Naive thymus-derived CD4-positive, alpha-beta T cell (primary cell): ENCODE measurements at regions not wholly inside any gene's neighbourhood (a gene's known extent, or its start where the extent isn't known, plus 50 kb on each side); places are given as distances from the start of the nearest gene placed in this dataset.

Experiments
- ATAC-seq: fragments of 150-1000 bp; cut with Tn5 transposase; 2 replicates; pipeline ENCODE4 v1.10.0; 2021; ENCODE audit warnings: mild to moderate bottlenecking, moderate library complexity
- CTCF ChIA-PET: fragments of 350-600 bp; sonication (Branson Sonifier 250); formaldehyde crosslinking; loops from one replicate; lab custom pipeline; 2021; ENCODE audit warnings: antibody characterized with exemption; lab: Charles Lee
- POLR2A ChIA-PET: fragments of 350-600 bp; sonication (Branson Sonifier 250); formaldehyde crosslinking; loops from one replicate; lab custom pipeline; 2021; ENCODE audit warnings: antibody characterized with exemption, inconsistent platforms; lab: Charles Lee
- DNase-seq, 9 donors: peaks; one replicate each; pipeline versions ENCODE4 v3.0.0 to v3.0.0-alpha.2; 2020 to 2022; ENCODE audit warnings: mixed read lengths in 1 of 9
- H3K27ac ChIP-seq: one replicate; pipeline ENCODE4 v1.7.0; 2013; ENCODE audit warnings: mild to moderate bottlenecking, low read depth, low read length, moderate library complexity
- H3K27me3 ChIP-seq, 2 donors: one replicate each; pipeline ENCODE4 v1.7.0; 2013; ENCODE audit warnings: low read length in 2 of 2, mild to moderate bottlenecking in 2 of 2, moderate library complexity in 2 of 2; ENCODE audit not compliant: control insufficient read depth in 2 of 2, insufficient read depth in 2 of 2
- H3K36me3 ChIP-seq, 3 experiments: 1 replicate in 2 of 3; 2 replicates in 1 of 3; pipeline ENCODE4 v1.7.0; 2013; ENCODE audit warnings: low read length in 3 of 3, mild to moderate bottlenecking in 3 of 3, moderate library complexity in 1 of 3; ENCODE audit not compliant: insufficient read depth in 3 of 3, control insufficient read depth in 2 of 3
- H3K4me1 ChIP-seq, 2 donors: one replicate each; pipeline ENCODE4 v1.7.0; 2013; ENCODE audit warnings: low read length in 2 of 2, mild to moderate bottlenecking in 2 of 2, moderate library complexity in 1 of 2; ENCODE audit not compliant: control insufficient read depth in 2 of 2, insufficient read depth in 2 of 2
- H3K4me3 ChIP-seq: 2 replicates; pipeline ENCODE4 v1.7.0; 2013; ENCODE audit warnings: mild to moderate bottlenecking, low read length
- H3K9me3 ChIP-seq, 3 experiments: 1 replicate in 2 of 3; 2 replicates in 1 of 3; pipeline ENCODE4 v1.7.0; 2013; ENCODE audit warnings: low read length in 3 of 3; ENCODE audit not compliant: control insufficient read depth in 2 of 3
- H3K27ac Mint-ChIP-seq, 9 donors: one replicate each; pipeline ENCODE4 v1.8.0; 2020 to 2022; ENCODE audit warnings: mixed read lengths in 9 of 9, mild to moderate bottlenecking in 8 of 9, moderate library complexity in 5 of 9, inconsistent platforms in 2 of 9
- H3K27me3 Mint-ChIP-seq, 5 donors: one replicate each; pipeline ENCODE4 v1.8.0; 2021 to 2022; ENCODE audit warnings: mixed read lengths in 5 of 5, mild to moderate bottlenecking in 1 of 5
- H3K36me3 Mint-ChIP-seq, 5 donors: one replicate each; pipeline ENCODE4 v1.8.0; 2020 to 2022; ENCODE audit warnings: mixed read lengths in 5 of 5, mild to moderate bottlenecking in 3 of 5, inconsistent platforms in 1 of 5
- H3K4me1 Mint-ChIP-seq, 7 donors: one replicate each; pipeline ENCODE4 v1.8.0; 2020 to 2022; ENCODE audit warnings: mixed read lengths in 7 of 7, mild to moderate bottlenecking in 3 of 7, inconsistent platforms in 1 of 7
- H3K4me3 Mint-ChIP-seq, 10 donors: one replicate each; pipeline ENCODE4 v1.8.0; 2020 to 2022; ENCODE audit warnings: mild to moderate bottlenecking in 10 of 10, mixed read lengths in 10 of 10, moderate library complexity in 6 of 10, inconsistent platforms in 2 of 10
- H3K9me3 Mint-ChIP-seq, 11 donors: one replicate each; pipeline ENCODE4 v1.8.0; 2020 to 2022; ENCODE audit warnings: mixed read lengths in 11 of 11, mild to moderate bottlenecking in 4 of 11, inconsistent platforms in 1 of 11, moderate library complexity in 1 of 11
- intact Hi-C, 2 donors: fragments of 100-400 bp; cut with micrococcal nuclease; formaldehyde crosslinking; loops; one replicate each; pipeline ENCODE4 v1.15.1; 2023

- ATAC-seq (no peak), DNase-seq (no peak)
- Histone ChIP-seq H3K36me3 (no peaks in the 10 kb centered on the region), H3K4me3 (no peak overlapping the region), H3K9me3 (peaks cover 0 to 3% (median 0%) of the 10 kb centered on the region in 3 experiments), H3K27ac (no peak overlapping the region), H3K4me1 (no peaks in the 10 kb centered on the region), H3K27me3 (no peaks in the 10 kb centered on the region)
- CTCF ChIA-PET: no interaction called here
- POLR2A ChIA-PET: no interaction called here
- peaks cover 0 to 5% (median 3%) of the 10 kb centered on the region in 5 donors for H3K36me3 Mint-ChIP-seq
- H3K27me3 Mint-ChIP-seq: peaks cover 0 to 8% (median 2%) of the 10 kb centered on the region in 5 donors
- intact Hi-C loops: no loop called here
- H3K9me3 Mint-ChIP-seq: peaks cover 0 to 18% (median 3%) of the 10 kb centered on the region in 11 donors
- no peaks in the 10 kb centered on the region for H3K4me1 Mint-ChIP-seq
- H3K4me3 Mint-ChIP-seq: no peak overlapping the region
- H3K27ac Mint-ChIP-seq: no peak overlapping the region
Observed at GRCh38 chr11:110787680-110788079, 75.4 kb upstream of the ARHGAP20 start.

- H3K36me3 ChIP-seq: no peaks in the 10 kb centered on the region
- intact Hi-C loops: no loop called here
- no peak for ATAC-seq
- H3K27ac ChIP-seq: no peak overlapping the region
- no peak for DNase-seq
- Mint-ChIP-seq H3K9me3 (peaks cover 0 to 18% (median 3%) of the 10 kb centered on the region in 11 donors), H3K36me3 (peaks cover 0 to 5% (median 3%) of the 10 kb centered on the region in 5 donors), H3K27me3 (peaks cover 0 to 8% (median 0%) of the 10 kb centered on the region in 5 donors), H3K4me3 (no peak overlapping the region), H3K27ac (no peak overlapping the region), H3K4me1 (no peaks in the 10 kb centered on the region)
- H3K27me3 ChIP-seq: no peaks in the 10 kb centered on the region
- H3K9me3 ChIP-seq: peaks cover 0 to 3% (median 0%) of the 10 kb centered on the region in 3 experiments
- no peak overlapping the region for H3K4me3 ChIP-seq
- ChIA-PET CTCF (no interaction called here), POLR2A (no interaction called here)
- no peaks in the 10 kb centered on the region for H3K4me1 ChIP-seq
Observed at GRCh38 chr11:110786226-110786902, 74.1 kb upstream of the ARHGAP20 start.

GRCh38 chr11:110785398-110785797 lies 73.2 kb upstream of the ARHGAP20 start:
- H3K4me3 ChIP-seq: no peak overlapping the region
- Mint-ChIP-seq H3K9me3 (peaks cover 0 to 18% (median 3%) of the 10 kb centered on the region in 11 donors), H3K27ac (no peak overlapping the region), H3K4me3 (no peak overlapping the region), H3K27me3 (peaks cover 0 to 8% (median 0%) of the 10 kb centered on the region in 5 donors), H3K36me3 (peaks cover 0 to 5% (median 3%) of the 10 kb centered on the region in 5 donors), H3K4me1 (no peaks in the 10 kb centered on the region)
- ATAC-seq (no peak), DNase-seq (no peak)
- H3K27ac ChIP-seq: no peak overlapping the region
- no peaks in the 10 kb centered on the region for H3K27me3 ChIP-seq
- ChIA-PET POLR2A (no interaction called here), CTCF (no interaction called here)
- H3K4me1 ChIP-seq: no peaks in the 10 kb centered on the region
- no peaks in the 10 kb centered on the region for H3K36me3 ChIP-seq
- H3K9me3 ChIP-seq: peaks cover 0 to 3% (median 0%) of the 10 kb centered on the region in 3 experiments
- intact Hi-C loops: no loop called here

GRCh38 chr11:110782616-110783015 lies 70.4 kb upstream of the ARHGAP20 start:
- Mint-ChIP-seq H3K27me3 (peaks cover 0 to 8% (median 0%) of the 10 kb centered on the region in 5 donors), H3K9me3 (peaks cover 0 to 18% (median 8%) of the 10 kb centered on the region in 11 donors), H3K27ac (no peak overlapping the region), H3K36me3 (peaks cover 0 to 5% (median 3%) of the 10 kb centered on the region in 5 donors), H3K4me1 (peaks cover 0 to 2% (median 0%) of the 10 kb centered on the region in 7 donors), H3K4me3 (no peak overlapping the region)
- intact Hi-C loops: no loop called here
- ChIA-PET POLR2A (interaction anchor here (0.6 kb wide), 1 partner anchor 1069 kb away, joined by 3 read pairs; no protein-coding TSS in a partner anchor), CTCF (no interaction called here)
- no peaks in the 10 kb centered on the region for H3K4me1 ChIP-seq
- no peaks in the 10 kb centered on the region for H3K27me3 ChIP-seq
- ATAC-seq: no peak
- no peak overlapping the region for H3K27ac ChIP-seq
- no peak for DNase-seq
- no peak overlapping the region for H3K4me3 ChIP-seq
- peaks cover 0 to 3% (median 0%) of the 10 kb centered on the region in 3 experiments for H3K9me3 ChIP-seq
- no peaks in the 10 kb centered on the region for H3K36me3 ChIP-seq

GRCh38 chr11:110779108-110779507 lies 66.9 kb upstream of the ARHGAP20 start:
- H3K27me3 ChIP-seq: no peaks in the 10 kb centered on the region
- POLR2A ChIA-PET: no interaction called here
- no peak overlapping the region for H3K4me3 ChIP-seq
- no peak overlapping the region for H3K4me3 Mint-ChIP-seq
- H3K9me3 ChIP-seq: no peaks in the 10 kb centered on the region
- H3K36me3 Mint-ChIP-seq: no peaks in the 10 kb centered on the region
- peaks cover 0 to 6% (median 0%) of the 10 kb centered on the region in 5 donors for H3K27me3 Mint-ChIP-seq
- ATAC-seq: no peak
- H3K9me3 Mint-ChIP-seq: peaks cover 0 to 9% (median 0%) of the 10 kb centered on the region in 11 donors
- peaks cover 0 to 2% (median 0%) of the 10 kb centered on the region in 7 donors for H3K4me1 Mint-ChIP-seq
- intact Hi-C loops: no loop called here
- CTCF ChIA-PET: no interaction called here
- H3K27ac ChIP-seq: no peak overlapping the region
- no peak for DNase-seq
- H3K4me1 ChIP-seq: no peaks in the 10 kb centered on the region
- no peaks in the 10 kb centered on the region for H3K36me3 ChIP-seq
- no peak overlapping the region for H3K27ac Mint-ChIP-seq

GRCh38 chr11:110778343-110778742 lies 66.1 kb upstream of the ARHGAP20 start:
- Histone ChIP-seq H3K27ac (no peak overlapping the region), H3K9me3 (no peaks in the 10 kb centered on the region), H3K4me3 (no peak overlapping the region), H3K36me3 (no peaks in the 10 kb centered on the region), H3K4me1 (no peaks in the 10 kb centered on the region), H3K27me3 (no peaks in the 10 kb centered on the region)
- ATAC-seq (no peak), DNase-seq (no peak)
- Mint-ChIP-seq H3K4me3 (no peak overlapping the region), H3K4me1 (peaks cover 0 to 2% (median 0%) of the 10 kb centered on the region in 7 donors), H3K9me3 (peaks cover 0 to 9% (median 0%) of the 10 kb centered on the region in 11 donors), H3K36me3 (no peaks in the 10 kb centered on the region), H3K27me3 (peaks cover 0 to 6% (median 0%) of the 10 kb centered on the region in 5 donors), H3K27ac (no peak overlapping the region)
- ChIA-PET POLR2A (no interaction called here), CTCF (no interaction called here)
- intact Hi-C loops: no loop called here

- H3K9me3 Mint-ChIP-seq: peaks cover 0 to 9% (median 0%) of the 10 kb centered on the region in 11 donors
- H3K4me3 ChIP-seq: no peak overlapping the region
- POLR2A ChIA-PET: no interaction called here
- no peak overlapping the region for H3K27ac ChIP-seq
- DNase-seq (no peak), ATAC-seq (no peak)
- H3K36me3 ChIP-seq: no peaks in the 10 kb centered on the region
- H3K9me3 ChIP-seq: no peaks in the 10 kb centered on the region
- H3K36me3 Mint-ChIP-seq: no peaks in the 10 kb centered on the region
- H3K27me3 ChIP-seq: no peaks in the 10 kb centered on the region
- H3K4me1 Mint-ChIP-seq: peaks cover 0 to 2% (median 0%) of the 10 kb centered on the region in 7 donors
- peaks cover 0 to 6% (median 0%) of the 10 kb centered on the region in 5 donors for H3K27me3 Mint-ChIP-seq
- CTCF ChIA-PET: no interaction called here
- peak overlapping the region in 1 of 9 donors; percentile 65 for H3K27ac Mint-ChIP-seq
- no peak overlapping the region for H3K4me3 Mint-ChIP-seq
- intact Hi-C loops: no loop called here
- H3K4me1 ChIP-seq: no peaks in the 10 kb centered on the region
Observed at GRCh38 chr11:110777775-110778174, 65.5 kb upstream of the ARHGAP20 start.
